Lung (tissue), 11 donors: ENCODE measurements at regions not wholly inside any gene's neighbourhood (a gene's known extent, or its start where the extent isn't known, plus 50 kb on each side); places are given as distances from the start of the nearest gene placed in this dataset.

Experiments used
- ATAC-seq: fragments of 200-7000 bp; cut with Tn5 transposase; one replicate; pipeline ENCODE4 v1.9.1; 2020; ENCODE audit warnings: moderate number of reproducible peaks; ENCODE audit not compliant: insufficient read depth, low FRiP score
- DNase-seq, 3 donors: peaks; one replicate each; pipeline ENCODE4 v3.0.0-alpha.2; 2013 to 2017
- H3K27ac ChIP-seq, 2 donors: one replicate each; pipeline ENCODE4 v1.5.1; 2013; ENCODE audit warnings: mild to moderate bottlenecking in 2 of 2, moderate library complexity in 2 of 2, control low read depth in 1 of 2, inconsistent platforms in 1 of 2, low read depth in 1 of 2, low read length in 1 of 2
- H3K27me3 ChIP-seq, 3 donors: one replicate each; pipeline ENCODE4 v1.5.1; 2013; ENCODE audit warnings: low read length in 2 of 3; ENCODE audit not compliant: control insufficient read depth in 3 of 3, insufficient read depth in 3 of 3
- H3K36me3 ChIP-seq, 4 donors: one replicate each; pipeline ENCODE4 v1.5.1; 2013; ENCODE audit warnings: low read length in 4 of 4, mild to moderate bottlenecking in 1 of 4, moderate library complexity in 1 of 4; ENCODE audit not compliant: control insufficient read depth in 4 of 4, insufficient read depth in 4 of 4
- H3K4me1 ChIP-seq, 5 donors: one replicate each; pipeline ENCODE4 v1.5.1; 2013; ENCODE audit warnings: low read length in 5 of 5, mild to moderate bottlenecking in 2 of 5, moderate library complexity in 1 of 5; ENCODE audit not compliant: control insufficient read depth in 5 of 5, insufficient read depth in 5 of 5
- H3K4me3 ChIP-seq: one replicate; pipeline ENCODE4 v1.5.1; 2013; ENCODE audit warnings: mild to moderate bottlenecking, control low read depth, moderate library complexity
- H3K9ac ChIP-seq, 2 donors: one replicate each; pipeline ENCODE4 v1.5.1; 2013; ENCODE audit warnings: low read length in 2 of 2, control low read depth in 1 of 2; ENCODE audit not compliant: insufficient read depth in 1 of 2
- H3K9me3 ChIP-seq, 4 donors: one replicate each; pipeline ENCODE4 v1.5.1; 2013; ENCODE audit warnings: low read length in 3 of 4, mild to moderate bottlenecking in 1 of 4, moderate library complexity in 1 of 4; ENCODE audit not compliant: control insufficient read depth in 4 of 4, insufficient read depth in 3 of 4
- WGBS, 2 donors: extraction: QIAGEN DNeasy Blood & Tissue Kit; methylation state at CpG; one replicate each; pipeline ENCODE4 v1.1.7; 2013; 5-methylcytosine and 5-hydroxymethylcytosine counted together
- TF ChIP-seq, protein P1 (sequence below): IDR thresholded peaks from 2 replicates; pipeline ENCODE4 v1.5.1; 2012; ENCODE audit warnings: mild to moderate bottlenecking; ENCODE audit errors: control extremely low read depth, extremely low read depth
- donor health status: control.
- donor health status: control.
- donor health status: Bipolar disorder and iron deficiency.
- donor health status: healthy.
- donor health status: DM: yes; HTN: yes; CAD: no.

DNA sequence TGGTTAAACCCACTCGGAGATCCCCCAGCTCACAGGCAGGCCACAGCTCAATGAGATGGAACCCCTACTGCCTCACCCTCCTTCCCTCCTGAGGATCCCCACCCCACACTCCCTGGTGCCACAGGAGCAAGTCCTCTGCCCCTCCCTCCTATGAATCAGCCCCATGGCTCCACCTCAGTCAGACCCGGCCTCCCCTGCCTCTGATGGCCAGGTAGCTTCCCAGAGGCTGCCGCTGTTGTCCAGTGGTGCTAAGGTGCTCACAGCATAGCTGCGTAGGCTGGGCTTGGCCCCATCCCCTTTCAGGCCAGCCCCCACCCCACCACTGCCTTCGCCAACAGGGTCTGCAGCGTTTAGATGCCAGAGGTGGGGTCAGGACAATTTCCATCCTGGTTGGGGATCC is 98.5 kb upstream of the IGSF21 start:
- TF ChIP-seq, protein P1, sequence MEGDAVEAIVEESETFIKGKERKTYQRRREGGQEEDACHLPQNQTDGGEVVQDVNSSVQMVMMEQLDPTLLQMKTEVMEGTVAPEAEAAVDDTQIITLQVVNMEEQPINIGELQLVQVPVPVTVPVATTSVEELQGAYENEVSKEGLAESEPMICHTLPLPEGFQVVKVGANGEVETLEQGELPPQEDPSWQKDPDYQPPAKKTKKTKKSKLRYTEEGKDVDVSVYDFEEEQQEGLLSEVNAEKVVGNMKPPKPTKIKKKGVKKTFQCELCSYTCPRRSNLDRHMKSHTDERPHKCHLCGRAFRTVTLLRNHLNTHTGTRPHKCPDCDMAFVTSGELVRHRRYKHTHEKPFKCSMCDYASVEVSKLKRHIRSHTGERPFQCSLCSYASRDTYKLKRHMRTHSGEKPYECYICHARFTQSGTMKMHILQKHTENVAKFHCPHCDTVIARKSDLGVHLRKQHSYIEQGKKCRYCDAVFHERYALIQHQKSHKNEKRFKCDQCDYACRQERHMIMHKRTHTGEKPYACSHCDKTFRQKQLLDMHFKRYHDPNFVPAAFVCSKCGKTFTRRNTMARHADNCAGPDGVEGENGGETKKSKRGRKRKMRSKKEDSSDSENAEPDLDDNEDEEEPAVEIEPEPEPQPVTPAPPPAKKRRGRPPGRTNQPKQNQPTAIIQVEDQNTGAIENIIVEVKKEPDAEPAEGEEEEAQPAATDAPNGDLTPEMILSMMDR: no peak
- H3K27me3 ChIP-seq: peaks cover 0 to 5% (median 0%) of the 10 kb centered on the region in 3 donors
- WGBS, 2 donors: 36 to 47% methylated on average over 6 of the region's 6 CpGs
- H3K4me1 ChIP-seq: no peaks in the 10 kb centered on the region
- no peaks in the 10 kb centered on the region for H3K36me3 ChIP-seq
- no peak for DNase-seq
- no peak overlapping the region for H3K4me3 ChIP-seq
- ATAC-seq: no peak
- H3K27ac ChIP-seq: no peak overlapping the region
- no peak overlapping the region for H3K9ac ChIP-seq
- peaks cover 0 to 6% (median 0%) of the 10 kb centered on the region in 4 donors for H3K9me3 ChIP-seq

DNA sequence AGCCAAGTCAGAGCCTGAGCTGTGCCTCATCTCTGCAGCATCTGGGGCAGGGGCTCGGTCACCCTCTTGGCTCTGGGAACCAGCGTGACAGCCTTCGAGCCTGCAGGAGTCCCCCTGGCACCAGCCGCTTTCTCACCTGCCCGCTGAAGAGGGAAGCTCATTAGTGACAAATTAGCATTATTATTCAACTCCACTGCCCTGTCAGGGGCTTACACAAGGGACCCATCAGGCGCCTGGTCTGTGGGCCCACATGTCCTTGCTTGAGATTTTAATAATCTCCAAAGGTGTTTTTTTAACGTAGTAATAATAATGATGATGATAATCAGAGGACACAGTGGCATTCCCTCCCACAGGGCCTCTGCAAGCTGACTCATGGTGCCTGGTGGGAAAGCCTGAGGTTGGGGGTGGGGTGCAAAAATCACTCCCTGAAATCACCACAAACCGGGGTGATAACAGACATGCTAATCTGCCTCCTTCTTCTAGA is 98.1 kb upstream of the IGSF21 start:
- WGBS, 2 donors: 7 to 11% methylated on average over 8 of the region's 8 CpGs

DNA sequence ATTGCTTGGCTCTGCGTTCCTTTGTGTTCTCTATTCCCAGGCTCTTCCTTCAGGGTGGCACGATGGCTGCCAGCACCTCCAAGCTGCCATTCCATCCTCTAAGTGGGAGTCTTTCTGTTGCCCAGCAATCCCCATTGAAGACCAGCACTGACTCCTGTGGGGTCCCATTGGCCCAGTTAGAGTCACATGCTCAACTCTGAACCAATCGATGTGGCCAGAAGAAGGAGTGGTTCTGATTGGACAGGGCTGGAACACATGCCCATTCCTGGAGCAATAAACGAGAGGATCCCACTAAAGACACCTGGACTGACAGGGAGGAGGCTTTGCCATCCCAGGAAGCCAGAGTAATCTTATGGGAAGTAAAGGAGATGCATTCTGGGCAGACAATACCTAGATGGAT is 97.2 kb upstream of the IGSF21 start:
- no peaks in the 10 kb centered on the region for H3K4me1 ChIP-seq
- TF ChIP-seq, protein P1: no peak
- no peak overlapping the region for H3K27ac ChIP-seq
- DNase-seq (no peak), ATAC-seq (no peak)
- H3K9ac ChIP-seq: no peak overlapping the region
- H3K9me3 ChIP-seq: peaks cover 0 to 4% (median 0%) of the 10 kb centered on the region in 4 donors
- H3K27me3 ChIP-seq: peaks cover 0 to 5% (median 0%) of the 10 kb centered on the region in 3 donors
- H3K36me3 ChIP-seq: no peaks in the 10 kb centered on the region
- 78 to 82% methylated on average over 4 of the region's 4 CpGs for WGBS, 2 donors
- H3K4me3 ChIP-seq: no peak overlapping the region

More for the DNA sequence above, 98.1 kb upstream of the IGSF21 start:
- H3K27ac ChIP-seq: no peak overlapping the region
- no peak overlapping the region for H3K4me3 ChIP-seq
- peaks cover 0 to 5% (median 0%) of the 10 kb centered on the region in 4 donors for H3K9me3 ChIP-seq
- DNase-seq (no peak), ATAC-seq (no peak)
- H3K4me1 ChIP-seq: no peaks in the 10 kb centered on the region
- TF ChIP-seq, protein P1: no peak
- peaks cover 0 to 5% (median 0%) of the 10 kb centered on the region in 3 donors for H3K27me3 ChIP-seq
- H3K9ac ChIP-seq: no peak overlapping the region
- no peaks in the 10 kb centered on the region for H3K36me3 ChIP-seq

DNA sequence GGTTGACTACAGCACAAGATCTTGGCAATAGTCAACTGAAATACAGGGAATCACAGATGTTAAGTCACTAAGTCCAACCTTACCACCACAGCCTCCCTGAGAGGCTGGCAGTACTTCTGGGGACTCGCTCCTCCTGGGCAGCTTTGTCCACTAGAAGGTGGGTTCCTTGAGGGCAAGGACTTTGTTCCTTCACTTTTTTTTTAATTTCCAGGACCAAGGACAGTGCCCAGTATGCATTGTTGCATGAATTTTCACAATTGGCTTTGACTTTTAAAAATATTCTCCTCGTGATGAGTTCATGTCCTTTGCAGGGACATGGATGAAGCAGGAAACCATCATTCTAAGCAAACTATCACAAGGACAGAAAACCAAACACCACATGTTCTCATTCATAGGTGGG is 96.7 kb upstream of the IGSF21 start:
- Histone ChIP-seq H3K4me1 (no peaks in the 10 kb centered on the region), H3K27ac (no peak overlapping the region), H3K36me3 (no peaks in the 10 kb centered on the region), H3K27me3 (peaks cover 0 to 5% (median 0%) of the 10 kb centered on the region in 3 donors), H3K4me3 (no peak overlapping the region), H3K9ac (no peak overlapping the region), H3K9me3 (peaks cover 0 to 4% (median 0%) of the 10 kb centered on the region in 4 donors)
- ATAC-seq (no peak), DNase-seq (peak in 2 of 3 donors; percentile 11 to 25)
- WGBS, 2 donors: 61 to 73% methylated on average over 2 of the region's 2 CpGs
- TF ChIP-seq, protein P1: no peak
